Globus pallidus (tissue), 1 donor: ENCODE measurements at regions not wholly inside any gene's neighbourhood (a gene's known extent, or its start where the extent isn't known, plus 50 kb on each side); places are given as distances from the start of the nearest gene placed in this dataset.
"Not testable (repeated sequence)": the region's sequence is repeated elsewhere in the genome, so short reads cannot be mapped to it uniquely, and the experiment has no call there.

ENCODE experiments used
- DNase-seq: peaks from one replicate; pipeline ENCODE4 v3.0.0-alpha.2; 2015; ENCODE audit warnings: low spot score

- no peak for DNase-seq
Measured at GRCh38 chr22:34319346-34319745, 399.1 kb upstream of the LARGE1 start.

GRCh38 chr22:34324763-34325162 is 404.5 kb upstream of the LARGE1 start:
- DNase-seq: no peak

GRCh38 chr22:34326901-34327300 is 406.6 kb upstream of the LARGE1 start:
- DNase-seq: no peak

- DNase-seq: no peak
Measured at GRCh38 chr22:34330432-34330831, 410.2 kb upstream of the LARGE1 start.

- DNase-seq: no peak
Measured at GRCh38 chr22:34333285-34333684, 413.0 kb upstream of the LARGE1 start.

- DNase-seq: no peak
Measured at GRCh38 chr22:34334893-34335292, 414.6 kb upstream of the LARGE1 start.

- DNase-seq: no peak
Measured at GRCh38 chr22:34344702-34345101, 424.4 kb upstream of the LARGE1 start.

GRCh38 chr22:34354071-34354817 is 434.0 kb upstream of the LARGE1 start:
- DNase-seq: no peak

- no peak for DNase-seq
Measured at GRCh38 chr22:34356481-34356880, 436.2 kb upstream of the LARGE1 start.

GRCh38 chr22:34370711-34371110 is 450.4 kb upstream of the LARGE1 start:
- no peak for DNase-seq

- DNase-seq: no peak
Measured at GRCh38 chr22:34379825-34380224, 459.5 kb upstream of the LARGE1 start.

- DNase-seq: no peak
Measured at GRCh38 chr22:34380532-34380931, 460.3 kb upstream of the LARGE1 start.

GRCh38 chr22:34390400-34390799 is 470.1 kb upstream of the LARGE1 start:
- no peak for DNase-seq

GRCh38 chr22:34395370-34395769 is 475.1 kb upstream of the LARGE1 start:
- no peak for DNase-seq

- DNase-seq: no peak
Measured at GRCh38 chr22:34403667-34404066, 483.4 kb upstream of the LARGE1 start.

GRCh38 chr22:34410111-34410510 is 489.8 kb upstream of the LARGE1 start:
- no peak for DNase-seq

- peak; percentile 22 for DNase-seq
Measured at GRCh38 chr22:34414467-34415440, 494.5 kb upstream of the LARGE1 start.

GRCh38 chr22:34416022-34416860 is 496.0 kb upstream of the LARGE1 start:
- DNase-seq: no peak

- DNase-seq: not testable (repeated sequence)
Measured at GRCh38 chr22:34422948-34423347, 502.7 kb upstream of the LARGE1 start.

GRCh38 chr22:34427436-34427835 is 507.2 kb upstream of the LARGE1 start:
- DNase-seq: no peak

- no peak for DNase-seq
Measured at GRCh38 chr22:34427841-34428240, 507.6 kb upstream of the LARGE1 start.

GRCh38 chr22:34429314-34429713 is 509.0 kb upstream of the LARGE1 start:
- DNase-seq: no peak
